HG02943 (cell line): ENCODE measurements at regions not wholly inside any gene's neighbourhood (a gene's known extent, or its start where the extent isn't known, plus 50 kb on each side); places are given as distances from the start of the nearest gene placed in this dataset.

ENCODE experiments used
- ATAC-seq: cut with Tn5 transposase; IDR thresholded peaks from one replicate; pipeline ENCODE4 v1.9.1; 2021; ENCODE audit warnings: mild to moderate bottlenecking, low read depth, moderate library complexity; ENCODE audit not compliant: unreplicated experiment

DNA sequence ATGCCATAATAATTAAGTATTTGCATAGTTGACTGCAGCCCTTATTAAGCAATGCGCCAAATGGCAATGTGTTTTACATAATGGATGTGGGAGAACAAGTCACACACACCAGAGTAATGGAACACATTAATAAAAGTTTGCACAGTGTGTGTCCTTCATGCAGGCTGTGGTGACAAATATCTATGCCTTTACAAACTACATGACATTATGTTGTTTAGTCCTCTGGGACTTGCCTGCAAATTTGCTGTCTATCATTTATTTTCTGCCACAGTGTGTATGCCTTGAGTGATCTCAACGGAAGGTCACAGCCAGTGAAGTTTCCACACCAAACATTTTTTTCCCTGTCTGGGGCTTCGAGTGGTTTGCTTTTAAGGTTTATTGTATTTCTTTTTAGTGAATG, 175.2 kb upstream of the TMEFF2 start:
- ATAC-seq, result no peak

DNA sequence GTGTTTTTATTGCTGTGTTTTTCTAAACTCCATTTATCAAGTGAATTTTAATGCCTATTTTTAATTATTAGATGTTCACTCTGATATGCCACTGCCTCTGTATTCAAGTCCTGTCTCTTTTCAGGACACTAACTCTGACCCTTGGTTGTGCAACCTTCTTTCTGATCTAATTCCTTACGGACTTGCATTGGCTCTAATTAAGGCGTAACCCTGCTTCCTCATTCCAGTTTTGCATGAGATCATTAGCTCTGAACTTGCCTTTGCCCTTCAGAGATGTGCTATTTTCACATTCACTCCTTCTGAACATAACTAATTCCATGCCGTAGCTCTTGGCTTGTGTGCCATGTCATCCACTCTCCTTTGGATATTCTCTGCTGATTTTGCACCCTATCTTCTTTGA, 162.5 kb upstream of the TMEFF2 start:
- no peak for ATAC-seq

DNA sequence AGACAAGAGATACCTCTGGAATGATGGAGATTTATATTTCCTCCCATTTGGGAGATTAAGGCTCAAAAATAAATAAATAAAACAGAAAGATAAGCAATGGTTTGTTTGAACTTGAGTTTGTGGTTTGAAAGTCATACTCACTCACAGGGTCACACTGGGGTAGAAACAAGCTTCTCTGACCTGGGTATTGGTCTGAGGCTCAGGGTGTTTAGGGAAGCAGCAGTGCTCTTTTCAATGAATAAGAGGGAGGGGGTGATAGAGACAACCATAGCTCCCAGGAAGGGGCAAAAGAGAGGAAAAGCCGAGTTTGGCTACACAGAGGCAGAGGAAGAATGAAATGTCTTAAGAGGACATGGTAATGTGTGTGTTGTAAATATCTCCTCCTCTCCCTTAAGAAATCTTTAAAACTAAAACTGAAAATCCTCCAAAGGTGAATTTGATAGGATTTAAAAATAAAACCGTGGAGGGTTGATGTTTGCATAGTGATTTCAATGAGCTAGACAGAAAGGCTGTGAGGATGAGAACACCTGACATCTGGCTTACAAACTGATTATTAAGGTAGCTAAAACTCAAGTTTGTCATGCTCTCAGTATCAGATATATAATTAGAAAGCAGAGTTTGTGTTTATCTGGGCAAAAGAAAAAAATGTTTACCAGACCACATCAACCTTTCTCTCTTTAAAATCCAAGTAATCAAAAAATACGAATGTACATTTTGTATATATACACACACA, 159.9 kb upstream of the TMEFF2 start:
- ATAC-seq, result no peak

DNA sequence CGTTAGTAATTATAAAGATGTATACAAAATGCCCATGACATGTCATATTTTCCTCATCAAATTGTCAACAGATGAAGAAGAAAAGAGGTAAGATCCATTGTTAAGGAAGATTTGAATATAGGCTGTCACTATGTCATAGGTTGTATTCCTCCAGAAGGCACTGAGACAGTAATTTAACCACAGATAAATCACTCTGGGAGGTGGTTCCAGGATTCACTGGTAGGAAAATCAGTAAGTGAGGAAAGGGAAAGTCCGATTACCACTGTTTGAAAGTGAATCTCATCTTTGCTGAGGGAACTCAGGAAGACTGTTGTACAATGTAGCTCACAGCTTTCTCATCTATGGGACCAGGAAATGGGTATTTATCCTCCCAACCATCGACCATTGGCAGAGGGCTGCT, 152.8 kb upstream of the TMEFF2 start:
- ATAC-seq, result no peak

- no peak for ATAC-seq
These were observed 150.6 kb upstream of the TMEFF2 start for GRCh38 chr2:192345287-192345686.

DNA sequence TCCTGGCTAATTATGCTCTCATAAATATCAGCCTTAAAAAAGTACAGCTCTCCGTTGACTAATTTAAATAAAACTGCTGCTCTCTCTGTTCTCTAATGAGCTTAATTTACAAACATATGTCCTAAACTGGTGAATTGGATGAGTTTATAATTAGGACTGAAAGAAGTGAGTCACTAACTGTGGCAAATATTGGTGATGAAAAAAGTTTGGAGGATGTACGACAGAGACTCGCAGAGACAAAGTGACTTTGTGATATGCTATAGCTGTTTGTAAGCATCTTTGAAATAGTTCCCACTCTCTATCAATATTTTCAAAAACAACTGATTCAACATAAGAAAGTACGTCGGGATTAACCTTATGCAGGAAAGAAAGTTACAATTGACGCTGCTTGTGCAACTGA, 138.9 kb upstream of the TMEFF2 start:
- ATAC-seq, result no peak

- no peak for ATAC-seq
These were observed 133.6 kb upstream of the TMEFF2 start for GRCh38 chr2:192328297-192328696.

- ATAC-seq, result no peak
These were observed 132.8 kb upstream of the TMEFF2 start for GRCh38 chr2:192327576-192327975.

- ATAC-seq, result no peak
These were observed 120.8 kb upstream of the TMEFF2 start for GRCh38 chr2:192315543-192315942.

DNA sequence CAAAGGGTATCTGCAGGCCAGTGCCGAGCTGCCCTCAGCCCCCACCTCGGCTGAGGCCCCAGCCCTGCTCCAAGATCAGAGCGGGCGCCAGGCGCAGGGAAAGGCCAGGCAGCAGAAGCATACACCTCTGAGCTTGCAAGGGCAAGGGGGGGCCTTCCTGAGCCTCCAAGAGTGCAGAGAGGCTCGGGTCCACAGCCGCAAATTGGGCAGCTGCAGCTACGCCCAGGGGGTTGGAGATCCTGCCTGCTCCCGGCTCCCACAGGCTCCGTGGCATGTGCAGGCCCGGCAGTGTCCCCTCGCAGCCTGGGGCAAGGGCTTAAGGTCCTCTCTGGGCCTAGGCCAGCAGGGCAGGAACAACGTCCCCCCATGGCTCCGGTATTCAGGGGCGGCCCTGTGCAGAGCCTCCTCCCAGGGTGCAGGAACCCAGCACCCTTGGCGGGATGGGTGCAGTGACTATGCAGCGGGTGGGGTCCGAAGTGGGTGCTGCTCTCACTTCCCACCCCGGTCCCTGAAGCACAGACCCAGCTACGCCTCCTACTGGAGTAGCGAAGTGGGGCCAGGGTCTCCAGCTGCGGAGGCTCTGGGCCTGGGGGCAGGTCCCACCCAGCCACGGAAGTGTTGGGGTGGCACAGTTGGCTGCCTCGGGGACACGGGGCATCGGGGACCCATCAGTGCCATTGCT, 120.2 kb upstream of the TMEFF2 start:
- ATAC-seq, result no peak

GRCh38 chr2:192313773-192314172, 119.0 kb upstream of the TMEFF2 start:
- no peak for ATAC-seq

GRCh38 chr2:192311701-192312460, 117.1 kb upstream of the TMEFF2 start:
- no peak for ATAC-seq

DNA sequence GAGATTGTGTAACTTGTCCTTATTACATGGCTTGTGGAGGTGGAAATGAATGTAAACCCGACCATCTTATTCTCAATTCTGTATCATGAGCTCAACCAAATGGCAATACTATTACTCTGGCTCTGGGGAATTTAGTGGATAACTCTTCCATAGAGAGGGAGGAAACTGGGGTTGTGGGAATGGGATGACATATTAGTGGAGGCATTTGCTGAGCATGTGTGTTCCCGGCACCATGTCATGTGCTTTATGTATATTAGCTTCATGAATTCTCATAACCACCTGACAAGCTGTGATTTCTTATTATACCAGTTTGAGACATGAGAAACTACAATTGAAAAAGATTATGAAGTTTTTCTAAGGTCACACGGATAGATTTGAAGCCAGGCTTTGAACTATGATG, 112.8 kb upstream of the TMEFF2 start:
- ATAC-seq, result no peak

GRCh38 chr2:192298664-192299063, 103.9 kb upstream of the TMEFF2 start:
- ATAC-seq, result no peak

- no peak for ATAC-seq
These were observed 97.7 kb upstream of the TMEFF2 start for GRCh38 chr2:192292478-192292877.

DNA sequence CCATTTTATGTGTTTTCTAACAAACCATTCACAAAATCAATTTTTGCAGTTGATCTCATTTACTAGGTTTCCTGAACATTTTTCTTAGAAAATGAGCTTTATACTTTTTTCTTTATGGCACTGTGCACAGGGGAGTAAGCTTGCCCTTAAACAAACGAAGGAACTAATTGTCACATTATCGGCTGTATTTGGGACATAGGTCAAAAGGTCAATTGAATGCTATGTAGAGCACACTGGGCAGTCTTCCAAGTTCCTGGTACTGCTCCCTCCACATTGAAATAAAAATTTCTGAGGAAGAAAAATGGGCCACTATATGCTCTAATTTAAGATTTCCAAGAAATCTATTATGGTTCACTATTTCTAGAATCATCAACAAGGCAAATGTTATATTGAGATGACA, 93.6 kb upstream of the TMEFF2 start:
- no peak for ATAC-seq

- no peak for ATAC-seq
These were observed 91.5 kb upstream of the TMEFF2 start for GRCh38 chr2:192286093-192286701.

GRCh38 chr2:192283450-192283849, 88.7 kb upstream of the TMEFF2 start:
- ATAC-seq, result no peak

- ATAC-seq, result no peak
These were observed 84.0 kb upstream of the TMEFF2 start for GRCh38 chr2:192278701-192279100.

DNA sequence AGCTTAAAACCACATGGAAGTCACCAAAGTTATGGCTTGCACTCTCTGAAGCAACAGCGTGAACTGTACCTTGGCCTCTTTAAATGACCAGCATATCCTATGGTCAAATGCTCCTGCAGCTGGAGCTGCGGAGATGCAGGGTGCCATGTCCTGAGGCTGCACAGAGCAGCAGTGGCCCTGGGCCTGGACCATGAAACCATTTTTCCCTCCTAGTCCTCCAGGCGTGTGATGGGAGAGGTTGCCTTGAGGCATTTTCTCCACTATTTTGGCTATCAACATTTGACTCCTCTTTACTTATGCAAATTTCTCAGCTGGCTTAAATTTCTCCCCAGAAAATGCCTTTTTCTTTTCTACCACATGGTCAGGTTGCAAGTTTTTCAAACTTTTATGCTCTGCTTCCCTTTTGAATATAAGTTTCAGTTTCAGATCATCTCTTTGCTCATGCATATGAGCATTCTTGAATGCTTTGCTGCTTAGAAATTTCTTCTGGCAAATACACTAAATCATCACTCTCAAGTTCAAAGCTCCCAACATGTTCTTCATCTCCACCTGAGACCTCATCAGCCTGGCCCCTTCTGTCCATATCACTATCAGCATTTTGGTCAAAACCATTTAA, 82.9 kb upstream of the TMEFF2 start:
- ATAC-seq, result no peak

DNA sequence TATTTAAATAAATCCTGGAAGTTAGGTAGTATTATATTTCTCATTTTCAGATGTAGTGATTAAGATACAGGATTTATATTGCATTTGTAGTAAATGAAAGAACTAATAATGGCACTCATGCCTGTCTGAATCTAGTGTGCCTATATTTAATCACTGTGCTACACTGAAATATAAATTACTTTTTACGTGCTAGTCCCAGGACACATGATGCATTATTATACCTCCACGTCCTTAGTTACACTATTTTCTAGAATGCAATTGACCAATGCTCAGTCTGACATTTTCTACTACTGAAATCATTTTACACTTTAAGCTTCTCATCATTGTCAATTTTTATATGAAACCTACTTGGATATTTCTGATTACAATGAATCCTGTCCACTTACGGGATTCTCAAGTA, 80.9 kb upstream of the TMEFF2 start:
- no peak for ATAC-seq
